Esophagus squamous epithelium (tissue), 4 donors: ENCODE measurements at regions not wholly inside any gene's neighbourhood (a gene's known extent, or its start where the extent isn't known, plus 50 kb on each side); places are given as distances from the start of the nearest gene placed in this dataset.

Source experiments
- CTCF ChIP-seq, 6 experiments: fragments of 450-650 bp in 4 of 6; fragments of 200-600 bp in 2 of 6; sonication (generic) in 2 of 6; IDR thresholded peaks; one replicate each; pipeline ENCODE4 v1.5.1; 2016 to 2019; ENCODE audit warnings: antibody characterized with exemption in 6 of 6, mild to moderate bottlenecking in 4 of 6, moderate library complexity in 4 of 6
- POLR2A ChIP-seq, 4 donors: fragments of 450-650 bp; IDR thresholded peaks; one replicate each; pipeline ENCODE4 v1.6.1; 2017; ENCODE audit warnings: antibody characterized with exemption in 4 of 4, mild to moderate bottlenecking in 4 of 4, moderate library complexity in 3 of 4

- no peak for TF ChIP-seq POLR2A (IDR thresholded peaks at IDR 0.05)
- no peak for TF ChIP-seq CTCF (IDR thresholded peaks at IDR 0.05)
These were observed 419.0 kb downstream of the NUP35 start for GRCh38 chr2:183543222-183543621.
